ENCODE measurements at regions not wholly inside any gene's neighbourhood (a gene's known extent, or its start where the extent isn't known, plus 50 kb on each side); places are given as distances from the start of the nearest gene placed in this dataset.

DNA sequence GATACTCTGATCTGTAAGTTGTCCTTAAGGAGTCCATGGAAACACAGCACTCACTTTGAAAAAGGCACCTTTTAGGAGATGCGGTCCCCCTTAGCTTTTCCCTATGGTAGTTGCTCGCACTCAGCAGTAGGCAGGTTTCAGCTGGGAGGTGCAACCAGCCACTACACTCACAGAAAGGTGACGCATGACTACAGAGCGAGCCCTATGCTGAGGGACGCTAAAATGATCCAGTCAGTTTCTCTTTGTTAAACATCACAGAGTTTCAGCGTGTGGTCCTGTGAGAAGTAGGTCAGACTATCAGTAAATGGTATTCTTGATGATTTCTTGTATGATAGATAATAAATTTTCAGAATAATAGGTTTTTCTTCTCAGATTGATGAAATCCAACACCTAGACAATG lies 362.7 kb upstream of the MIR17HG start:
- no peak for DNase-seq (ENCODE audit: low spot score)
- Histone ChIP-seq H3K4me3 (no peak overlapping the region), H3K36me3 (no peaks in the 10 kb centered on the region), H3K4me1 (ENCODE audit: control insufficient read depth in 1 of 2, low read depth in 2 of 2) (no peaks in the 10 kb centered on the region), H3K27me3 (replicated peaks; ENCODE audit: insufficient read depth) (no peaks in the 10 kb centered on the region), H3K9me3 (no peaks in the 10 kb centered on the region), H3K27ac (no peak overlapping the region)
- ATAC-seq (ENCODE audit: insufficient number of reproducible peaks, low FRiP score, low read depth): no peak
- TF ChIP-seq, protein P1, sequence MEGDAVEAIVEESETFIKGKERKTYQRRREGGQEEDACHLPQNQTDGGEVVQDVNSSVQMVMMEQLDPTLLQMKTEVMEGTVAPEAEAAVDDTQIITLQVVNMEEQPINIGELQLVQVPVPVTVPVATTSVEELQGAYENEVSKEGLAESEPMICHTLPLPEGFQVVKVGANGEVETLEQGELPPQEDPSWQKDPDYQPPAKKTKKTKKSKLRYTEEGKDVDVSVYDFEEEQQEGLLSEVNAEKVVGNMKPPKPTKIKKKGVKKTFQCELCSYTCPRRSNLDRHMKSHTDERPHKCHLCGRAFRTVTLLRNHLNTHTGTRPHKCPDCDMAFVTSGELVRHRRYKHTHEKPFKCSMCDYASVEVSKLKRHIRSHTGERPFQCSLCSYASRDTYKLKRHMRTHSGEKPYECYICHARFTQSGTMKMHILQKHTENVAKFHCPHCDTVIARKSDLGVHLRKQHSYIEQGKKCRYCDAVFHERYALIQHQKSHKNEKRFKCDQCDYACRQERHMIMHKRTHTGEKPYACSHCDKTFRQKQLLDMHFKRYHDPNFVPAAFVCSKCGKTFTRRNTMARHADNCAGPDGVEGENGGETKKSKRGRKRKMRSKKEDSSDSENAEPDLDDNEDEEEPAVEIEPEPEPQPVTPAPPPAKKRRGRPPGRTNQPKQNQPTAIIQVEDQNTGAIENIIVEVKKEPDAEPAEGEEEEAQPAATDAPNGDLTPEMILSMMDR (IDR thresholded peaks at IDR 0.05): no peak

DNA sequence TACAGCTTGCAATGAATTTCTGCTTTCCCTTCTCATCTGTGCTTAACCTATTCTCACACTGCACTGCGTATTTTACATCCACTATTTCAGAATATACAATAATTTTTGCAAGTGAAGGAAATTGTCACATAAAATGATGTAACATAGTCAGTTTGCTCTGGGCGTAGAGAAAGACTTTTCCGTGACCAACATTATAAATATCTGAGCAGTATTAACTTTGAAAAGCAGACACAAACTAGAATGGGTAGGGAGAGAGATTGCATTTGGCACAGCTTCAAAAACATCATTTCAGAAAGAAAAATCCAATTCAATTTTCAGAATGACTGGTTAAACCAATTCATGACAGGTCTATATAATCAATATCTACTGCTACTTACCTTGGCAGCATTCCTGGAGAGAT lies 352.5 kb upstream of the MIR17HG start:
- Histone ChIP-seq H3K4me1 (ENCODE audit: control insufficient read depth in 1 of 2, low read depth in 2 of 2) (peaks cover 0 to 4% of the 10 kb centered on the region in 2 donors), H3K9me3 (no peaks in the 10 kb centered on the region), H3K27ac (no peak overlapping the region), H3K36me3 (no peaks in the 10 kb centered on the region), H3K4me3 (no peak overlapping the region), H3K27me3 (replicated peaks; ENCODE audit: insufficient read depth) (no peaks in the 10 kb centered on the region)
- ATAC-seq (ENCODE audit: insufficient number of reproducible peaks, low FRiP score, low read depth) (no peak), DNase-seq (ENCODE audit: low spot score) (no peak)
- TF ChIP-seq, protein P1 (IDR thresholded peaks at IDR 0.05): no peak

DNA sequence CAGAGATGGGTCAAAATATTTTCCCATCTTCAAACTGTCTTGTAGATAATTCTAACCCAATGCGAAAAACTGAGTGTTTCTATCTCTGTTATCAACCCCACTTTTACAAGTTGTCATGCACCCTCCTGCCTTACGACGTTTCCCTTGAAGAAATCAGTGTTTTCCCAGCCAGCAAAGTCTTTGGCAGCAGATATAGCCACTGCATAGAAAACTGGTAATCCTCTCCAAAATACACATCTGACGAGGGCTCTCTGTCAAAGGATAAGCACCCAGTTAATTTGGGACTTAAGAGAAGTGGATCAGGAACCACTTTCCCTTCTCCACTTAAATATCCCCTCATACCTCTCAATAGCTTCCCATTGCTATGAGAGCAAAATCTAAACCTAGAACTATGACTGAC lies 351.9 kb upstream of the MIR17HG start:
- TF ChIP-seq, protein P1 (IDR thresholded peaks at IDR 0.05): no peak
- H3K27ac ChIP-seq: no peak overlapping the region
- no peaks in the 10 kb centered on the region for H3K27me3 ChIP-seq (replicated peaks; ENCODE audit: insufficient read depth)
- no peak overlapping the region for H3K4me3 ChIP-seq
- no peaks in the 10 kb centered on the region for H3K9me3 ChIP-seq
- no peak for DNase-seq (ENCODE audit: low spot score)
- H3K4me1 ChIP-seq (ENCODE audit: control insufficient read depth in 1 of 2, low read depth in 2 of 2): peaks cover 0 to 4% of the 10 kb centered on the region in 2 donors
- no peak for ATAC-seq (ENCODE audit: insufficient number of reproducible peaks, low FRiP score, low read depth)
- H3K36me3 ChIP-seq: no peaks in the 10 kb centered on the region

DNA sequence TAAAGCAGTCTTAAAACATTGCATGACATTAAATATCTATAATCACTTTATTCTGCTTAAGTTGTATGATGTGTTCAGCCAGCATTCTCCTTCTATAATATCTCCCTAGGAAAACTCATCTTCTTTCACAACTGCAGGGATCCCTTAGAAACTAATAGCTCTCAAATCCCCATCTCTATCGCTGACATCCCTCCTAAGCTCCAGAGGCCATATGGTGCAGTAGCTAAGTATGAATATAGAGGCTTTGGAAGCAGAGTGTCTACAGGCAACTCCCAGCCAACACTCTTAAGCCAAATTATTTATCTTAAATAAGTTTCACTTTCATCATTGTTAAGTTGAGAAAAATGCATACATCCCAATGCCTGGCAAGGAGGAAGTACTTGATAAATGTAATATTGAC lies 349.5 kb upstream of the MIR17HG start:
- no peak overlapping the region for H3K27ac ChIP-seq
- H3K4me1 ChIP-seq (ENCODE audit: control insufficient read depth in 1 of 2, low read depth in 2 of 2): peaks cover 0 to 4% of the 10 kb centered on the region in 2 donors
- no peak for DNase-seq (ENCODE audit: low spot score)
- ATAC-seq (ENCODE audit: insufficient number of reproducible peaks, low FRiP score, low read depth): no peak
- TF ChIP-seq, protein P1 (IDR thresholded peaks at IDR 0.05): no peak
- no peak overlapping the region for H3K4me3 ChIP-seq
- no peaks in the 10 kb centered on the region for H3K27me3 ChIP-seq (replicated peaks; ENCODE audit: insufficient read depth)
- no peaks in the 10 kb centered on the region for H3K9me3 ChIP-seq
- H3K36me3 ChIP-seq: no peaks in the 10 kb centered on the region

DNA sequence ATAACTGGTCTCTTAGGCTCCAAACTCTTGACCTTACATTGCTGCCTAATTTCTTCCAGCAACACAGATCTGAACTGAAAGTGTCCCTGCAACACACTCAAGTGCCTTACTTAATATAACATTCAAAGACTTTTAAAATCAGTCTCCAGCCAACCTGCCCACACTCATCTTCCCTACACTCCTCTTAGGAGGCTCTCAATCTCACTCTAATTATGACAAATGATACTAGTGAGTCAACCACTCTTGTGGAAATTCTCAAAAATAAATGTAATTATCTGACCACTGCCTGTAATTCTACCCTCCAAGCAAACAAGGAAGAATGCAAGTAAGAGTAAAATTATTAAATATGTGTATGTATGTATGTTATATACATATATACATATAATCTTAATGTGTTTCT lies 348.1 kb upstream of the MIR17HG start:
- Histone ChIP-seq H3K27me3 (replicated peaks; ENCODE audit: insufficient read depth) (no peaks in the 10 kb centered on the region), H3K27ac (no peak overlapping the region), H3K4me1 (ENCODE audit: control insufficient read depth in 1 of 2, low read depth in 2 of 2) (peaks cover 0 to 4% of the 10 kb centered on the region in 2 donors), H3K9me3 (no peaks in the 10 kb centered on the region), H3K36me3 (no peaks in the 10 kb centered on the region), H3K4me3 (no peak overlapping the region)
- ATAC-seq (ENCODE audit: insufficient number of reproducible peaks, low FRiP score, low read depth): no peak
- TF ChIP-seq, protein P1 (IDR thresholded peaks at IDR 0.05): no peak
- DNase-seq (ENCODE audit: low spot score): no peak

Data from thoracic aorta (tissue), 2 donors.